ENCODE measurements at regions not wholly inside any gene's neighbourhood (a gene's known extent, or its start where the extent isn't known, plus 50 kb on each side); places are given as distances from the start of the nearest gene placed in this dataset.
"Not testable (repeated sequence)": the region's sequence is repeated elsewhere in the genome, so short reads cannot be mapped to it uniquely, and the experiment has no call there.

DNA sequence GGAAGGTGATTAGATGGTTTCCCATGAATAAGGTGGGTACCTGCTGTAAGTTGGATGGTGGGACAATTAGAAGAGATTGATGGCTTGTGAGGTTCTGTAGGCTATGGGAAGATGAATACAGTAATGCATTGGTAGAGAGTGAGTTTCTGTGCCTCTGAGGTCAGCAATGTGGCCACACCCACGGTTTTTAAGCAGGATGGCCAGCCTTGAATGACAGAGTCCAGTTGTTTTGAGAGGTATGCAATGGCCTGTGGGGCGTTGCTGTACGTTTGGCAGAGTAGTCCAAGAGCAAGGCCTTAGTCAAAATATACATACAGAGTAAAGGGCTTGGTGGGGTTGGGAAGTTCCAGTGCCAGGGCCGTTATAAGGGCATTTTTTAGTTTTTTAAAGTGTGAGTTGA is 235.6 kb upstream of the C9orf72 start:
- no peak for DNase-seq

DNA sequence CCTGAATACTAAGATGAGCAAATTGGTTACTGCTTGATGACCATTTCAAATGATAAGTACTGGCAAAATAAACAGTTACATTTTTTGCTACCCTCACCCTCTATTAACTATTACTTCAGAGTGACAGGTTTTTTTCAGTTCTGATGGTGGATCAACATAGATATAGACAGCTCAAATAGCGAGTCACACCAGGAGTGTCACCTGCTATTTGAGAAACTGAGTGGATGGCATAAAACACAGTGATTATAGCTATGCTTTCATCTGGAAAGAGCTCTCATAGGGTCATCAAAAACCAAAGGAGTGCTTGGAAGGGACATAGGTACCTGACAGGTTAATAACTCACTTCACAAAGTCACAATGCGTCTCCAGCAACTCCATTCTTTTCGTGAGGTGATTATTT is 244.5 kb upstream of the C9orf72 start:
- DNase-seq: no peak

DNA sequence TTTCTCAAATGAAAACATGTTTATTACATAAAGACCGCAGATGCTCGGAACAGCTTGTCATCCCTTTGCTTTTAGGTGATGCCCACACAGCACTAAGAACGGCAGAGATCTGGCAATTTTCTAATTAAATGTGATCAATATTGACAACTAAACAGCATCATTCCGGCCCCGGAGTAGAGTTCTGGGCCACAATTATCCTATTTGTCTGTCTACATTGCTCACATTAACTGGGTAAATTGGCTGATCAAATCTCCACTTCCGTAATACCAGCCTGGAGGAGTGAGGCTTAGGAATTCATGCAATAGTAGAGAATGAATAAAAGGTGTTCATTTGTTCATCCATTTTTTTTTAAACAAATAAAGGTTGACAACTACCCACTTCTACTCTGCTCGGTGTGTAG is 245.1 kb upstream of the C9orf72 start:
- DNase-seq: no peak

DNA sequence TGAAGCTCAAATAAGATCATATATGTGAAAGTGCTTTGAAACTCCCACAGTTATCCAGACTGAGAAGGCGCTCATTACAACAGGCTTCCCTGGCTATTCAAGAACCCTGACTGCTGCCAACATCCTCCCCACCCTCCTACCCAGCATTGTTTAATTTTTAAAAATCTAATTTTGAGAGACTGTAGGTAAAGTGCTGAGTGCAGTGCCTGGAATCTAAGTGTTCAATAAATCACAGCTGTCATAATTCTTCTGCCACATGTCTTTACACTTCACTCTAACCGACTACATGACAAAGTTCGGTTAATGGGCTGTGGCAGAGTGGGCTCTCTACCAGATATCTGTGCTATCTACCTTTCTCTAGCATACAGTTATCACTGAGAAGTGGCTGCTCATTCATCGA is 255.6 kb upstream of the C9orf72 start:
- no peak for DNase-seq

DNA sequence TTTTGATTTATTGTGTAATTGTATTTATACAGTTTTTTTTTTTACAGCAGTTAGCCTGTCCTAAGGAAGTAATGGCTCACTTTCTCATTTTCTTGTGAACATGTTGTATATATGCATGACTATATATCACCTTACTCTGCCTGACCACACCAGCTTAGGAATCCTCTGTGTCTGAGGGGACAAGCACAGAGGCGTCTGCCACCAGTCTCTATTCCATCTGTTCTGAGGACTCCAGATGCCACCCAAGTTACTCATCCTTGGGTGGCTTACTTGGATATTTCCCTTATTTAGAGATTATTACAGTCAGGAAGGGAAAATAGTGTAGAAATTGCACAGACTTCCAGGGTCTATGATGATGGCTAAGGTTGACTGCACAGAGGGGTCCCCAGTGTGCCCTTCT is 256.3 kb upstream of the C9orf72 start:
- no peak for DNase-seq

DNA sequence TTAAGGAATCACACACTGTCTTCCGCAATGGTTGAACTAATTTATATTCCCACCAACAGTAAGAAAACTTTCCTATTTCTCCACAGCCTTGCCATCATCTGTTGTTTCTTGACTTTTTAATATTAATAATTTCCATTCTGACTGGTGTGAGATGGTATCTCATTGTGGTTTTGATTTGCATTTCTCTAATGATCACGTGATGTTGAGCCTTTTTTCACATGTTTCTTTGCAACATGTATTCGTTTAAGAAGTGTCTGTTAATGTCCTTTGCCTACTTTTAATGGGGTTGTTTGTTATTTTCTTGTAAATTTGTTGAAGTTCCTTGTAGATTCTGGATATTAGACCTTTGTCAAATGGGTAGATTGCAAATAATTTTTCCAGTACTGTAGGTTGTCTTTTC is 258.8 kb upstream of the C9orf72 start:
- DNase-seq: not testable (repeated sequence)

DNA sequence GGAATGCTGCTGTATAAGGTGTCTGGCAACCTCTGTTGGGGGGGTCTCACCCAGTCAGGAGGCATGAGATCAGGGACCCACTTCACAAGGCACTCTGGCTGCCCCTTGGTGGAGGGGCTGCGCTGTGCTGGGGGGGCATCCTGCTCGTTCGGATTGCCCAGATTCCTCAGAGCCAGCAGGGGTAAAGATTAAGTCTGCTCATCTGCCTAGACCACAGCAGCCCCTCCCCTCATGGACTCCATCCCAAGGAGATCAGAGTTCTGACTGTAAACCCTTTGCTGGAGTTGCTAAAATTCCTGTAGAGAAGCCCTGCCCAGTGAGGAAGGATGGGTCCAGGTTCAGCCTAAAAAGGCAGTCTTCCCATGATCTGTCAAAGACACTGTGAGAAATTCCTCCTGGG is 262.0 kb upstream of the C9orf72 start:
- no peak for DNase-seq

DNA sequence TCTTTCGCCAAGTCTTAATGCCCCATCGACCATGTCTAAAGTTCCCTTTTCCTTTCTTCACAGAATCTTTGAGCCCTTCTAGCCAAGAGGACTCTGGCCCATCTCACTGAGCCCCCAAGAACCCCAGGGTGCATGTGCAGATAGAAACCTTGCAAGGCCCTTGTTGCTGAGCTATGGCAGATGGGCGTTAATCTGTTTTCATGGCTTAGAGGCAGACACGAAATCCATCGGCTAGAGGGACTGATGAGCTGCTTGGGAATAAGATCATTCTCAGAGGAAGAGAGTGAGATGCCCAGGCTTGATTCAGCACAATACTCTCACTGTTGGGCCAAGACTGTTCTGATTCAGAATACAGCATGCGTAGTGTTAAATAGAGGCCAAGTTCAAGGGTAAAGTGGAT is 262.5 kb upstream of the C9orf72 start:
- DNase-seq: no peak

DNA sequence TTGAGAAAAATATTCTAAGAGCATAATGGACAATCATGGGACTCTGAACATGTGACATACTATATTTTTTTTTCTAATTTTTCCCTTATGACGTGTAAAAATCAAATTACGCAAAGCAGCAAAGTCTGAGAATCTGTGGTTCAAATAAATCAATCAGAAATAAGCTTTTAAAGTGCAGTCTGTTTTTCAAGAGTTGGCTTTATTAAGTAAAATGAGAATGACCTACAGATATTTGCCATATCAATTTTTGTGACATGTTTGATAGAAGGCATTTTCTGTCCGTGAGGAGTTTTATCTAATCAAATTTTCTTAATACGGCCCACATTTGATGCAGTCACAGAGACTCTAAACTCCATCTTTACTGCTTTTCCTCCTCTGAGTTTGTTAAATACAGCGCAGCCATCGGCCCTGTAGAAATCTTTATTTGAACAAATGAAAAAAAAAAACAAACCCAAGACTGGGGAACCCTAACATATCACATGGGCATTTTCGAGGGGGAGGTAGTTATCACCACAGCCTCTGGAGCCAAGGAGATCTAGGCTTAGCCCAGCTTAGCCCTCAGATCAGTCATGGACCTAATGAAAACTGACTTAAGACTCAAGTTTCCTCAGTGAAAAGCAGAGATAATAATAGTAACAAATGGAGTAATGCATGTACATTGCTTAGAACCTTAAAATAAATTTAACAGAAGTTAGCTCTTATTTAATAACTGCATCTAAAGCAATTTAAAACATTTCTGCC is 263.6 kb upstream of the C9orf72 start:
- no peak for DNase-seq

DNA sequence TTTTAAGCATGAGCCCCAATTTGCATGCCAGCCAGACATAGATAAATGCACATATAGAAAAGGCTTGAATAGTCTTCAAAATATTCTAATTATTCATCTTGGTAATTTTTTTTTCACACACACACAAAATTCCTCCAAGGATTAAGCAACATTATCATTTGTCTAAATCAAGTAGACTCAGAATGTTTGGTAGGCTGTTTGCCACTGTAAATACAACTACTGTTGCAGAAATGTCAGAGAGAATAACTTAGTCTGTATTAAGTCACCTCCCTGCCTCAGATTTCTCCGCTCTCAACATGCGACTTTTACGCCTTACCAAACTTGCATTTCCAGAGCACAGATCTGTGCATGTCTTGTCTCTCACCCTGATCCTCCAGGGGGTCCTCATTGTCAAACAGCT is 265.6 kb upstream of the C9orf72 start:
- no peak for DNase-seq

DNA sequence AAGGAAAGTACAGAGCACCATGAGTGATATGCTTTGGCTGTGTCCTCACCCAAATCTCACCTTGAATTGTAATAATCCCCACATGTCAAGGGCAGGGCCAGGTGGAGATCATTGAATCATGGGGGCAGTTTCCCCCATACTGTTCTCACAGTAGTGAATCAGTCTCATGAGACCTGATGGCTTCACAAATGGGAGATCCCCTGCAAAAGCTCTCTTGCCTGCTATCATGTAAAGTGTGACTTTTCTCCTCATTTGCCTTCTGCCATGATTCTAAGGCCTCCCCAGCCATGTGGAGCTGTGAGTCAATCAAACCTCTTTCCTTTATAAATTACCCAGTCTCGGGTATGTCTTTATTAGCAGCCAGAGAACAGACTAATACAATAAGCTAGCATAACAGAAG is 266.5 kb upstream of the C9orf72 start:
- DNase-seq: not testable (repeated sequence)

DNA sequence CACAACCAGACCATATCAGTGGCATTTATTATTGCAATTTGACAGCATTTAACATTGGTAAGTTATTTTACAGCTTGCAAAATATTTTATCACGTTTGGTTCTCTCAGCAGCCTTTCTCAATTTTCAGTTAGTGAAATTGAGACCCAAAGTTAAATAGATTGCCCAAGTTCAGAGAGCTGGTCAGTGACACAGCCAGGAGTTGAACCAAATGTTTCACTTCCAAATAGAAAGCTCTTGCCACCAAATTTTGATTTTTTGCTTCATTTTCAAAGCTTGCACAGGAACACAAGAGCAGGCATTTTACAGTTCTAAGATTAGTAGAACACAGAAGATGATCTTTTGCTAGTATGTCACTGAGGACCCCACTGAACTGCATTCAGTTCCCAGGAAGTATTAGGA is 271.5 kb upstream of the C9orf72 start:
- DNase-seq: no peak

DNA sequence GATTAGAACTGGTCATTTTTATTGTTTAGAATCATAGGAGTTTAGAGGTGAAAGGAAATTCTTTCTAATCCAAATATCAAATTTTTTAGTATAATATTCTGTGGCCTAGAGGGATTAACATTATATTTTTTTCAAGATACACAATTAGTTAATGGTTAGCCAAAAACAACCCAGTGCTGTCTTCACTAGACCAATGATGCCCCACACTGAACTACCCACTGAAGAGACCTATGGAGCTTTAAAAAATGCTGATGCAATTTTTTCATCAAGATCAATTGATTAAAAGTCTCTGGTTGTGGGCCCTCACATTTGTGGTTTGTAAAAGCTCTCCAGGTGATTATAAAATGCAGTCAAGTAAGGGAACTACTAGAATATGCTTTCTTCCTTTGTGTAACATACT is 274.1 kb upstream of the C9orf72 start:
- no peak for DNase-seq

DNA sequence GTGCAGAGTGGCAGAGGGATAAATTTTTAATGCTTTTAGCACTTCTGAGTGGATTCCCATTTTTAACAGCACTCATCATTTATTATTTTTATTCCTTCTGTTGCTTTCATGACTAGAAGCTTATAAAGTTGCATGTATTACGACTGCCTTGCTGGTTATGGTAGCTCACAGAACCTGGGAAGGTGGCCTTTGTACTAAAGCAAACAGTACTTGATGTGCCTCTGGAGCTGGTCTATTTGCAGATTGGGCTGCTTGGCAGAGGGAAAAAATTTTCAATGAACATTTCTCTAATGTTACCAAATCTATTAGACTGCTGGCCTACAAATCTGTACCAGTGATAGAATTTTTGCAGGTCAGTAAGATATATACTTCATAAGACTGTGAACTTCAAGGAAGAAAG is 274.5 kb upstream of the C9orf72 start:
- DNase-seq: no peak

DNA sequence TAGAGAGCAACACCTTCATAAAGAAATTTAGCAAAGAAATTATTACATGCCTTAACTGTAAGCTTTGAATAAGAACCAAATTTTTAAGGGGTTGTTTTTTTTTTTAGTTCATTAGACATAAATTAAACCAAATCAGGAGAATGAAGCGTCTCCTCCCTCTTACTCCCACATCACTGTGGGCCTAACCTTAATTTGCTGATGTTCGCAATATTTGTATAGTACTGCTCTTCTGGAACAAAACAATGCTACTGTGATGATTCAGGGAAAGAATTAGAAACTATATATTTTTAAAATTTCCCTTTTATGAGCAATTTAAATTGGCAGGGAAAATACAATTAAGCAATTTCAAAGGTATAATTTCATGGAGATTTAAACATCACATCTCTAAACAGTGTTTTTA is 275.0 kb upstream of the C9orf72 start:
- DNase-seq: no peak

DNA sequence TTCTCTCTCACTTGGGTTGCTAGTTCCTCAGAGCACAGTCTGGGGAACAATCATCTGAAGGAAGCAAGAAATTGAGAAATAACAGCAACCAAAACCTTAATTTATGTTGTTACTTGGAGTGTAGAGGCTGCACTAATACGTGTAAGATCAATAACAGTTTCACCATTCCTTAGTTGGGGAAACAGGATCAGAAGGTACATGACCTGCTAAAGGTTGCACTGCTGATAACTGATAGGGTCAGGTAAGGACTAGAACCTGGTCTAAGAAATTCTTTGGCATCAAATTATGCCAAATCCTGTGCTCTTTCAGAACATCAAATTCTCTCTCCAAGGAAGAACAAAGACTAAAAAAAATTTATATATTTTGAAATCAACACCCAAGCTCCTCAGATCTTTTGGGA is 278.6 kb upstream of the C9orf72 start:
- no peak for DNase-seq

DNA sequence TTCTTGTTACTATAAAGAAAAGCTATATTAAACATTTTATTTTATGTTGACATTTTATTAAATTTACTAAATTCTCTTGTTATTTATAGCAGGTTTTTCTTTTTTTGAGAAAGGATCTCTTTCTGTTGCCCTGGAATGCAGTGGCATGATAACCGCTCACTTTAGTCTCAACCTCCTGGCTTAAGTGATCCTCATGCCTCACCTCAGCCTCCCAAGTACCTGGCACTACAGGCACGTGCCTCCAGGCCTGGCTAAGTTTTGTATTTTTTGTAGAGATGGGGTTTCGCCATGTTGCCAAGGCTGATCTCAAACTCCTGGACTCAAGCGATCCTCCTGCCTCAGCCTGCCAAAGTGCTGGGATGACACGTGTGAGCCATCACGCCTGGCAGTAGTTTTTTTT is 280.2 kb upstream of the C9orf72 start:
- DNase-seq: no peak

DNA sequence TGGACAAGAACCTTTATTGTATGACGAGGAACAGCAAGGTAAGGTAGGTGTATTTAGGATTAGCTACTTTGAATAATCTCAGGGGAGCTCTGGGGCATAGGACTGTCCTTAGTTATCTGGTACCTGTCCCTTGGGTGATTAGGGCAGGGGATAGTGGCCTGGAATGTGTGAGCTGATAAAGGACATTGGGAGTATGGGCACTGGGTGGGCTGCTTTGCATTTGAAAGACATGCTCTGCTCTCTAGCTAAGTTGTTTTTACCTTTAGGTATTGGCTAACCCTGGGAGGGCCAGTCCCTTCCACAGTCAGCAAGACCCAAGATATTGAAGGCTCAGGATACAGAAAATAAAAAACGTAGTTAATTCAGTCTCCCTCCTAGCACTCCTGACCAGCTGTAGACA is 282.8 kb upstream of the C9orf72 start:
- no peak for DNase-seq

DNA sequence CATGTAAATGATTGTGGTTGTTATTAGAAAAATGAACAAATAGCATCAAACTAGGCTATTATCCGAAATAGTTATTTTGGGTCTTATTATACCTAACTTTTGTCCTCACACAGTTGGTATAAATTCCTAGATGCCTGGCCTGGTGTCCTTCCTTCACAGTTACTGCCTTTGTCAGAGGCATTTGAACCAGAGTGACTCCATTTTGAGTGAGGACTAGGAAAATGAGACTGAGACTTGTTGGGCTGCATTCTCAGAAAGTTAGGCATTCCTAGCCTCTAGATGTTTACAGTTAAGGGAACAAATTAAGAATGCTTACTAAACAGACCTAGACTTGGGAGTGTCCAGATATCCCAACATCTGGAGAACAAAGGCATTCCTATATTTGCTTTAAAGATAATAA is 283.5 kb upstream of the C9orf72 start:
- DNase-seq: no peak

DNA sequence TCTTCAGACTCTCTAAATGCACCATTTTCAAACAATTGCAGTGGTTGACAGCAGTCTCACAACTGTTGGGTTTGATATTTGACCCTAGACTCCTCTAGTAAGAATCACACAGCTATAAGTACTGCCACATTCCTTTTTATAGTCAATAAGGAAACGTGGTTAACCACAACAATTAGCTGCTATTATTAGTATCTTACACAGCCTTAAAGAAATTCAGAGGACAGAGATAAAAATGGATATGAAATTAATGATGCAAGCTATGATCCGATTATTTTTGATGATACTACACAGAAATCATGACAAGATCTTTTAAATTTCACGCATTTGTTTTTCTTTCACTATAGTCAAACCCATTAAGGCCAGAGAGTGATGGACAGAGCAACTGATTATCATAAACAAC is 288.6 kb upstream of the C9orf72 start:
- DNase-seq: no peak

DNA sequence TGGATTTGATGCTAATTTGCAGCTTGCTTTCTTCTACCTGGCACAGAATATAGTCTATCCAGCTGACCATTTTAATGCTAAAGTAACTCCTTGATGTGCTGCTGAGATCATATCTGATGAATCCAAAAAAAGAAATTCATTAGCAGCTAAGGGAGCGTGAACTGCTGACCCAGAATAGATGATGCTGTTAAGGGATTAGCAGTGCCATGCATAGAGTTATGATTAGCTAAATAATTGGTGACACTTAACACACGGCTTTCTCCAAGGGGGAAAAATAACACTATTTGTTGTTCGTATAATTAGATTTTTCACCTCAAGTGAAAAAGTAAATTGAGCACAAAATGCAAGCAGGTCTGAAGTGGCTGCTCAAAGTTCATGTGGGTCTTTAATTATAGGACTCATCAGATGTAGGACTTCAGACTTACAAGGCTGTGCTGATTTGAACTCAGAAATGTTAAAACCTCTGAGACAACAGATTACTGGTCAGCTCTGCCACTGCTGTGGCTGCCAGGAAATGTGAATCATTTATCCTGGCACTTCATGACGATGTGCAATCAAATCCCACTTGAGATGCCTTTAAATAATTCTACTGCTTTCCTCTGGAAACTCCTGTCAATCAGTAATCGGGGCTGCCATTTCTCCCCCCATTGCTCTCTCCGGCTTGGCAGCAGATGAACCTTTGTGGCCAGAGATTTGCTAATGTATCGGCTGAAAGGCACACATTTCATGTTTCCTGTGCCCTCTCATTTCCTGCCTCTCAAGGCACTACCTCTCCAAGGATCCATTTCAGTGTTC is 291.6 kb upstream of the C9orf72 start:
- no peak for DNase-seq

DNA sequence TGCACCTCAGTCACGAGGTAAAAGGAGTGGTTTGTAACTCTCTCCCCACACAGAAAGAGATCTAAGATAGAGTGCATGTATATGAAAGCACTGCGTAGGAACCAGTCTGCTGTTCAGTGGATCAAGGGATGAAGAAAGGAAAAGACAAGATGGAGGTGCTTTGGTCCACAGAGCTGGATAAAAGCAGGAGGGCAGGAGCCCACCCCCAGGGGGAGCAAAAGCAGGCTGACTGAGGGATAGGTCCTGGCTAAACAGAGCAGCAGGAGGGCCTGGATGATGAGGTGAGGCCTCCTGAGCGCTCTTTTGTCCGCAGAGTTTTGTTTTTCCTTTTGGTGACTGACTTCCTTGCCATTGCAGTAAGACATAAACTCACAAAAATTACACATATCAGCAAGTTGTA is 293.5 kb upstream of the C9orf72 start:
- no peak for DNase-seq

DNA sequence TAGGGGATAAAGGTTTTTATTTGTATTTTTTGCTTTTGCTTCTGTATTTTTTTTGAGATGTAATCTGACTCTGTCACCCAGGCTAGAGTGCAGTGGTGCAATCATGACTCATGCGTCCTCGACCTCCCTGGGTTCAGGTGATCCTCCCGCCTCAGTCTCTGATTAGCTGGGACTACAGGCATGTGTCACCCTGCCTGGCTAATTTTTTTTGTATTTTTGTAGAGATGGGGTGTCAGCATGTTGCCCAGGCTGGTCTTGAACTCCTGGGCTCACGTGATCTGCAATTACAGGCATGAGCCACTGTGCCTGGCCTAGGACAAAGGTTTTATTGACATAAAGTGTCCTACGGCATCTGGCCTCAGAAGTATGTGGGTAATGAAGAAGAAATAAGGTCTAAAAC is 297.1 kb upstream of the C9orf72 start:
- DNase-seq: no peak

DNA sequence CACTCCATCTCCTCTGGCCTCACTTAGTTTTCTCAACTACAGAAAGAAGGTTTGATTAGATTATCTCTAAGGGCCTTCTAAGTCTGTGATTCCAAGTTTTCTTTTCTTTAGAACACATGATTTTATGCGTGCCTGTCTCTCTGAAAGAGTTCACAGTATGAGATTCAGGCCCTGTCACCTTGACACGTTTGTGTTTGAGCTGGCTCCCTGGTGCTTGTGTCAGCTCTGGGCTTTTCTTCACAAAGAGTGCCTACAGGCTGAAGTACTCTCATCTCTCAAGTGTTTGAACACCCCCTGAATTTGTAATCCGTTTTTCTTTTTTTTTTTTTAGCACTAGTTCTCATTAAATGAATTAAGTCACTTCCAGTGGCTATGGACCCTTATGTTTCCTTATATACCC is 306.9 kb upstream of the C9orf72 start:
- DNase-seq: no peak

Data from muscle of arm (tissue), 1 donor.